HuH-7 (cell line): ENCODE measurements at regions not wholly inside any gene's neighbourhood (a gene's known extent, or its start where the extent isn't known, plus 50 kb on each side); places are given as distances from the start of the nearest gene placed in this dataset.
A peak's percentile ranks its signal among the peaks of the same experiment; 100 is the strongest.

Experiments used
- DNase-seq: peaks from one replicate; pipeline ENCODE4 v3.0.0; 2011; ENCODE audit warnings: low spot score

- no peak for DNase-seq
Measured at GRCh38 chr3:177742273-177742672, 545.0 kb upstream of the TBL1XR1 start.

GRCh38 chr3:177743173-177743890, 546.0 kb upstream of the TBL1XR1 start:
- DNase-seq: no peak

- peak; percentile 4 for DNase-seq
Measured at GRCh38 chr3:177744873-177745606, 547.8 kb upstream of the TBL1XR1 start.

GRCh38 chr3:177745607-177746005, 548.3 kb upstream of the TBL1XR1 start:
- no peak for DNase-seq

GRCh38 chr3:177746337-177746933, 549.2 kb upstream of the TBL1XR1 start:
- no peak for DNase-seq

- no peak for DNase-seq
Measured at GRCh38 chr3:177749836-177750235, 552.6 kb upstream of the TBL1XR1 start.

- DNase-seq: no peak
Measured at GRCh38 chr3:177750436-177750835, 553.2 kb upstream of the TBL1XR1 start.

- DNase-seq: no peak
Measured at GRCh38 chr3:177751770-177752169, 554.5 kb upstream of the TBL1XR1 start.

- DNase-seq: no peak
Measured at GRCh38 chr3:177752831-177753230, 555.5 kb upstream of the TBL1XR1 start.

- DNase-seq: no peak
Measured at GRCh38 chr3:177753451-177754155, 556.3 kb upstream of the TBL1XR1 start.

- no peak for DNase-seq
Measured at GRCh38 chr3:177754508-177754921, 557.2 kb upstream of the TBL1XR1 start.

- no peak for DNase-seq
Measured at GRCh38 chr3:177758126-177758525, 560.8 kb upstream of the TBL1XR1 start.

- DNase-seq: no peak
Measured at GRCh38 chr3:177760803-177761202, 563.5 kb upstream of the TBL1XR1 start.

GRCh38 chr3:177764377-177764912, 567.2 kb upstream of the TBL1XR1 start:
- no peak for DNase-seq

- DNase-seq: no peak
Measured at GRCh38 chr3:177764933-177765332, 567.7 kb upstream of the TBL1XR1 start.

GRCh38 chr3:177770383-177771230, 573.3 kb upstream of the TBL1XR1 start:
- no peak for DNase-seq

- DNase-seq: no peak
Measured at GRCh38 chr3:177771780-177772179, 574.5 kb upstream of the TBL1XR1 start.

GRCh38 chr3:177772908-177773557, 575.8 kb upstream of the TBL1XR1 start:
- DNase-seq: no peak

GRCh38 chr3:177773717-177774116, 576.4 kb upstream of the TBL1XR1 start:
- no peak for DNase-seq

- no peak for DNase-seq
Measured at GRCh38 chr3:177776661-177777101, 579.4 kb upstream of the TBL1XR1 start.

GRCh38 chr3:177777699-177778098, 580.4 kb upstream of the TBL1XR1 start:
- peak; percentile 54 for DNase-seq
